HG03045 (cell line): ENCODE measurements at regions not wholly inside any gene's neighbourhood (a gene's known extent, or its start where the extent isn't known, plus 50 kb on each side); places are given as distances from the start of the nearest gene placed in this dataset.

Source experiments
- ATAC-seq: cut with Tn5 transposase; IDR thresholded peaks from one replicate; pipeline ENCODE4 v1.9.1; 2021; ENCODE audit warnings: mild to moderate bottlenecking, moderate library complexity; ENCODE audit not compliant: unreplicated experiment

DNA sequence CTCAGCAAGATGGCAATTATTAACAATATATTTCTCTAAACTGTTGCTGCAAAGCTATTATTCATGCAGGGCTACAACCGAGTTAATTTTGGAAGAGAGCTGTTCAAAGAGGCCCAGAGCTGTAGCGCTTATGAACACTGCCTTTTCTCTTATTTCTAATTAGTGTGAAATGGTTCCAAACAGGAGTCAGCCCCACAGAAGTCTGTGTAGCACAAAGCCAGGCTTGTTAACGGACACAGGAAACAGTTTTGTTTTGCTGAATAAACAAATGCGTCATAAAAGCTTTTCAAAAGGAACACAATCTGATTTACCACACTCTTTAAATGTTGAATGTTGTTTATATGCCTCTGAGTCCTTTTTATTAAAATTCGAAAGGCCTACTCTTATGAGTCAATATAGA is 396.5 kb downstream of the ANXA1 start:
- ATAC-seq: no peak

DNA sequence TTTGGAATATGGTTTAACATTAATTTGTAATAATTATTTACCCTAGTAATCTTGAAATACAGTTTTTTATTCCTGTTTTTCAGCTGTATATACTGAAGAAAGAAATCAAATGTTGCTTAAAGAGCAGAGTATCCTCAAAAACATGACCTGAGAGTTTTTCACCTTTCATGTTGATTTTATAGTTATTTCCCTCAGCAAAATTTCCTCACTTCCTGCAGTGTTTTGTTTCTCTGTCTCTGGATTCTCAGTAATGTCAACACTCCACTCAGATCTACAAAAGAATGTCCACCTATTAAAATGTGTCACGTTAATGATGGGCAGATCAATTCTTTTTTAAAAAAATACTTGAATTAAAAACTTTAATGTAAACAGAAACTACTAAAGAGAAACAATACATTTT is 398.3 kb downstream of the ANXA1 start:
- ATAC-seq: no peak

DNA sequence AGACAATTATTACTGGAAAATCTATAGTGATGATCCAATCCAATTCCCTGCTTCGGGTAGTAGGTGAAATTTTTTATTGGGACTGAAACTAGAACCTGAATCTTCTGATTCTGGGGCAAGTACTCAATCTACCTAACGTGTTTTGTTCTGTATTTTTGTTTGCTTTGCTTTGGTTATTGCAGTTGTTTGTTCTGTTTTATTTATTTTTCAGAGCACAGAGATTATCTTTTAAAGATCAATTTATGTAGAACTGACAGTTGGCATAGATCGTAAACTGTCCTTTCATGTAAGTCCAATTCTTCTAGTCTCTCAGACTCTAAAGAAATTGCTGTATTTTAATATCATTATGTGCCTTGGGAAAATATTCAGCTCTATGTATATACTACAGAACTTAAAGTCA is 401.6 kb downstream of the ANXA1 start:
- ATAC-seq: no peak

- no peak for ATAC-seq
These were observed 406.8 kb downstream of the ANXA1 start for GRCh38 chr9:73558471-73558870.

DNA sequence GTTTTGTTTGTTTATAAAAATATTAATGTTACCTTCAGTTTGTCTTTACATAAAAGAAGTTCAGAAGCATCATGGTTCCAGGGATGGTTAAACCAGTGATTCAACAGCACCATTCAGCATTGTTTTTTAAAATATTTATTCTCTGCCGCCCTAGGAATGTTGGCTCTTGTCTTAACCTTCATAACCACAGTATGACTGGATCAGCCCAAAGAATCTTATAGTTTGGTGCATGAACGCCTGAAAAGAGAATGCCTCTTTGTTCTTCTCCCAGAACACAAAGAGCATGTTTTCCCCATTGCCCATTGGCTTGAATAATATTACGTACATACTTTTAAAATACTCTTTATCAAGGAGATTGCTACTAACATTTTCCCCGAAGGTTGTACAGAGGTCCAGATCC is 413.4 kb downstream of the ANXA1 start:
- no peak for ATAC-seq

GRCh38 chr9:73565833-73566465 is 414.3 kb downstream of the ANXA1 start:
- ATAC-seq: no peak

GRCh38 chr9:73566627-73567026 is 415.0 kb downstream of the ANXA1 start:
- no peak for ATAC-seq

DNA sequence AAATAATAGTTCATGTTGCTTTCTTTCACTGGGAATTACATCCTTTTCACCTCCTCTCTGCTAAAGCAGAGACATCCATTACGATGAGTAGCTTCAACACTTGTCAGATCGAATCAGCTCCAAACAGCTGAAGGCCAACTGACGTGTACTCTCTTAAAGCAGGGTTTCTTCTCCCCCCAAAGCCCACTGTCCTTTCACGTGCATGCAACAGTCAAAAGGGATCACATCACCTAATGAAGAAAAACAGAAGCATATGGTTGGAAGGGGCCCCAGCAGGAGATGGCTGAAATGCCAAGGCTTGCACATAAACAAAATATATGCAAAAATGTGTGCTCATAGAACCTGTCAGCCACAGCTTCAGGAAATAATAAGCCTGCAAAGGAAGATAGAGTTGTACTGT is 421.6 kb downstream of the ANXA1 start:
- ATAC-seq: no peak

DNA sequence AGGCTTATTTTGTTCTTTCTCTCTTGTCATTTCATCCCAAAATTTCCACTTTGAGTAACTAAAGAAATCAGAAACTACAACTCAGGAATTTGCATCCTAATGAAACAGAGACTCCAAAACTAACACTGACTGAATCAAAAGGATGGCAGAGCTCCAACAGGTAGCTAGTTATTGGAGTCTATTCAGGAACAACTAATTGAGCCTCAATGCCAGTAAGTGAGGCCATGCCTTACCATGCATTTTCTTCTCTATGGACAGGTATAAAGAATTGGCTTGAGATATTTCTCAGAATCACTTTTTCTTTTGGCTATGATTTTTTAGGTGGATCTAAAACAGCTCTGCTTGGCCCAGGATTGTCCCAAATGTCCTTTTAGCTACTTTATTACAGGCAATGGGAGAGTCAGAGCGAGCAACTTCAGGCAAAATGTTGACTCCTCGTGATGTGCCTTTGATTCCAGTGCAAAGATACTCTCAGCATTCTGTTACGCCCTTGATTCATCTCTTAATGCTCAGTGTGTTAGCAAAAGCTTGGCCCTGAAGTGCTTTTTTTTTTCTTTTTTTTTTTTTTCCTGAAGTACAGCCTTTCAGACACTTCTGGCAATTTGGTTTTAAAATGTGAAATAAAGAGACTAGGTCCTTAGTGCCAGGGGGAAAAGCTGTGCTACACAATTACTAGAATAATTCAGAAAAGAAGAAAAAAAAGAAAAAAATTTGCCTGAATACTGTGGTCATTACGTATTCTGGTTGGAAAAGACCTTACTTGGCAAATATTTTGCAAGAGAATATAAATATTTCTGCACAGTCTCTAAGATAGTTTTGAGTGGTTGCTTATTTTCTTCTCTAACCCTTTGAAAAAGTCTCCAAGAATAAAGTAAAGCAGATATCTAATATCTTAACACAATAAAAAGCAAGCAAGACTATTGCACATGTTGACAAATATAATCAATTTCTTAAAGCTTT is 423.7 kb downstream of the ANXA1 start:
- no peak for ATAC-seq

GRCh38 chr9:73577848-73578247 is 426.2 kb downstream of the ANXA1 start:
- ATAC-seq: no peak

GRCh38 chr9:73579823-73580222 is 428.2 kb downstream of the ANXA1 start:
- no peak for ATAC-seq

DNA sequence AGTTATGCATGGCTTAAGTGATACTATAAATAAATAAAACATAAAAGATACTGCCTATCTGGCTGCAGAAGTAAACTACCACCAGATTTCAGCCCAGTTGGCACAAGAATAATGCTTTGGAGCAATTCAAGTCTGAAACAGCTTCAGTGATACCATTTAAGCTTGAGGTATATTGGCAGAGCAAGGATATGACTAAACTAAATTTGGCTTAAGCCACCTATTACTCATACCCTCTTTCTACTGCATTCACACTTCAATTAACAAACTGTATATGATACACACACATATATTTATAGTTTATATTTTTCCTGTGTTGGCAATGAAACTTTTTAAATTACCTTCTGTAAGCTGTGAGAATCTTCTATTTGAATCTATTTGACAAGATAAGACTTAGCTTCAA is 431.9 kb downstream of the ANXA1 start:
- no peak for ATAC-seq

GRCh38 chr9:73595036-73595545 is 443.4 kb downstream of the ANXA1 start:
- ATAC-seq: no peak

- ATAC-seq: no peak
These were observed 444.7 kb downstream of the ANXA1 start for GRCh38 chr9:73596321-73596720.

DNA sequence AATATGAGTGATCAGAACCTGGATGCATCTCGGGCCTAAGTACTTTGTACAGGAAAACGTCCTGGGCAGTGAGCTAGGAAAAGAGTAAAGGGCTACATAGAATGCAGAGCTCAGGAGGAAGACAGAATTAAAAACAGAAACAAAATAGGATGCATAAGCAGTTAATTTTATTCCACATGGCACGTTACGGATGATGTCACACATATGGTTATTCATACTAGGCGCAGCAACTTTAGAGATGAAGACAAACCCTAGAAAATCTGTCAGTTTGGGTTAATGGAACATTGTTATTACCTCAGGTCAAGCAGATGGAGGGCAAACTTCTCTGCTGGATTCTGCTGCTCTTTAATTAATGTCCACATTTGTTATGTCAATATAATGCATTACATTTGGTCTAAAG is 445.4 kb downstream of the ANXA1 start:
- no peak for ATAC-seq

DNA sequence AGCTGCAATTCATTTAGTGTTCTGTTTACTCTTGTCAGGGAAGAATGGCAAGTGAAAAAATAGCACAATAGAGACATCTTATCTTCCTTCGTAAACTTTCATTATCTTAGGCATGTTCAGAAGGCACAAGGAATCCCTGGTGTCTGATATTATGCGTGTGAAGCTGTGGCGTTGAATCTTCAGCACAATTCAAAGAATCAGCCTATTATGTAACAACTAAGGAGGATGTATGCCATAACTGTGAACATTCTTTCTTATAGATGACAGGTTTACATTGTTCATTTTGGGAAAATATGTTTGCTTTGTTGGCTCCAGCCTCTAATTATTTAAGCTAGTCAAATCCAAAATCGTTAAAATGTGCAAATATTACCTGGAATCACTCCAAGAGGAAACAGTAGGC is 446.1 kb downstream of the ANXA1 start:
- no peak for ATAC-seq

DNA sequence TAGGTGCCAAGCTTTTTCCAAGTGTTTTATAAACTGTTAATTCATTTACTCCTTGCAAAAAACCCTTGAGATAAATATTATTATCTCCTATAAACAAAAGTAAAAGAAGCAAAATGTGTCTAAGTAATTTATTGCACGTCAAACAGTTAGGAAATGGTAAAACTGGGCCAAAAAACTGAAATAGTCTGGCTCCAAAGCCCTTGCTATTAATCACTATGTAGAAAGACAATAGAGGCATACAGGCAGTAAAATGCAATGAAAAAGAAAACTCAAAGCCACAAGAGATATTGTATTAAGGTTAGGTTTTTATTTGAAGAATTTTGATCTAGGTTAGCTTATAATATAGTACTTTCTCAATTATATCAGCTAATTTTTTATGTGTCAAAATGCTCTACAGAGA is 457.7 kb downstream of the ANXA1 start:
- no peak for ATAC-seq

DNA sequence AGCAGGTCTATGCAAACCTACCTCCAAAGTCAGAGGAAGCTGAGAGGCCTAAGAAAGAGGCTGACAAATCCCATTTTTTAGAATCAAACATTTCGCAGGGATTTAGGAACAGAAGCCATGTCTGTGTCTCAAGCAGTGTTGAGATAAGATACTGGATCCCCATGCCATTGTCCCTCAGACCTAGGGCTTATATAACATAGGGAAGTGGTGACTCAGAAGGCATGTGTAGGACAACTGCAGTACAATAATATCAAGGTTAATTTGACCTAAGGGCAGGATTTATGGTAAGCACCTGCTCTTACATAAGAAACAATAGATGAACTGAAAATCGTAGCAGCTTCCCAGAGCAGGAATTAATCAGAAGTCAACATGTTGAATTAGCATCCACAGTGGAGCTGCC is 459.4 kb downstream of the ANXA1 start:
- no peak for ATAC-seq

DNA sequence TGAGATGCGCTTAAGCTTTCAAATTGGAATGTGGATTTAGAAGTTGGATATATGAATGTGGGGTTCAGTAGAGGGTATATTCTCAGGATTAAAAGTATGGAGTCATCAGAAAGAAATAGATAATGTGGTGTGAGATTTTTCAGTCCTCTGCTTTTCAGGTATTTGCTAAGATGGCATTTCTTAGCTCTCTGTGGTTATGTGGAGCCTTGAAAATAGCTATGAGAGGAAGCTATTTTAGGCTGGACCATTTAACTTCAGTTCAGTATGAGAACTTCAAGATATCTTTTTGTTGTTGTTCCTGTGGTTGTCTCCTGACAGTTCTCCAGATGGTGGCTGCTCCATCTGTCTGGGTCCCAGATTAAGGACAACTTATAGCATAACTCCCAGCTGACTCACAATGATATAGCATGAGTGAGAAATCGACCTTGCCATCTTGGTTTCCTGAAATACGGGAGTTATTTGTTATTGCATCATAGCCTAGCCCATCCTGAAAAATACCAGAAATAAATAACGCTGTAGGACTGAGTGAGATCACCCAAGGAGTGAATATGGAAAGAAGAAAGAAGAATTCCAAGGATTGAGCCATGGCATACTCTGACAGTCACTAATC is 461.5 kb downstream of the ANXA1 start:
- no peak for ATAC-seq

DNA sequence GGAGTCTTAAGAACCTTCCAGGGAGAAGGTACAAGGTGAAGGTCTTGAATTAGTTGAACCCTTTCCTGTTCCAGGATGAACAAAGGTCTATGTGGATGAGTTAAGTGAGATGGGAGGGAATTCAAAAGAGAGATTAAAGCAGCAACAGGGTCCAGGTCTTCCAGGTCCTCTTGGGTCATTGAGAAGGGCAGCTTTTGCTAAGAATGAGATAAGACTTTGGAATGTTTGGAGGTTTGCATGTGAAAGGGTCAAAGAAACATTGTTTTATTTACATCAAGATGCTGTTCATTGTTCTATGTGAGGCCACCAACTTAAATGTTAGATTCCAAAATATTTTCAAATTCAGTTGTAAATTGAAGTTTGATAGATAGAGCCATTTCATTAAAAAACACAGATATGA is 463.9 kb downstream of the ANXA1 start:
- ATAC-seq: no peak

DNA sequence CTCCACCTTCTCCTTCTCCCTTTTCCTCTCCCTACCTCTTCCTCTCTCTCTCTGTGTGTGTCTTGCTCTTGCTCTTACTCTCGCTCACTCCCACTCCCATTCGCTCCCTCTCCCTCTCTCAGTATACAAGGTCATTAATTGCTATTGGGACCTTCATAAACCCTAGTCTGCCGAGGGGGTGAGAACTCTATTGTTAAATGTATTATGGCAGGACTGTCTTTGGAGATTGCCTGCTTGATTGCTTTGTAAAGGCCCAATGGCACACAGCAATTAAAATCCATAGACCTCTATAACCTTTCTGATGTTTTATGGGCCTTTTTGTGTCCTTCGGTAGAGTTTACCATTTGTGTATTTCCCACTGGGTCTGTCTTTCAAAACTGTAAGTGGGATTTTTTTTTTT is 465.9 kb downstream of the ANXA1 start:
- ATAC-seq: no peak

DNA sequence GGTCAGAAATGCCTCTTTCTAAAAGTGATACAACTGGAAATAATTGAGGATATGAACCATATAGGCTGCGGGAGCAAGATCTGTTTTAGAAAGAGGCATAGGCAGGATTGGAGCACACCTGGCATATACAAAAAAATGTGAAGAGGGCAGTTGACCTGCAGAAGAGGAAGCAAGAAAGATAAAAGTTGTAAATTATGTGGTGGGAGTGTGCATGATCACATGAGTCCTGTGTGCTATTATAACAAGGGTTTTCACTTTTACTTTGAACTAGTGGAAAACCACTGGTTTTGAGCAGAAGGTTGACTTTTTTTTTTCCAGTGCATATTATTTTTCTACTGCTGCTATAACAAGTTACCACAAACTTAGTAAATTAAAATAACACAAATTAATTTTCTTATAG is 489.3 kb downstream of the ANXA1 start:
- ATAC-seq: no peak
